ENCODE measurements at regions not wholly inside any gene's neighbourhood (a gene's known extent, or its start where the extent isn't known, plus 50 kb on each side); places are given as distances from the start of the nearest gene placed in this dataset.

DNA sequence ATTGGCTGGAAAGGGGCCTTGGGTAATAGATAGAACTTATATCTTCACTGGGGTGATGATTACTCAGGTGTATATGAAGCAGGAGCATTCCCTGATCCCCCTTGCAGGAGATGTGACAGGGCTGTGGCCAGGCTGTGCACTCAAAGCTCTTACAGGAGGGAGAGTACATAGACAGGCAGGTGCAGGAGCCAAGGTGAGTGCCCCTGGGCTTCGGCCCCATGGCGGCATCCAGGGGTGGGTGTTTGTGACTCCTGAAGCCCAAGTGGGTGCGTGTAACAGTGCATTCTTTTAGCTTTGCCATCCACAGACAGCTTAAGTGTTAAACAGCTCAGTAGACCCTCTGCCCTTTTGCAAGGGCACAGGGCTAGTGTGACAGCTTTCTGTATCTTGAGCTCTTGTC is 236.6 kb upstream of the GPR149 start:
- Histone ChIP-seq H2BK5ac (ENCODE audit: low read length) (no peak overlapping the region), H3K36me3 (replicated peaks in 1 of 2; ENCODE audit: control insufficient read depth in 2 of 2, insufficient read depth in 2 of 2, low read length in 2 of 2) (no peaks in the 10 kb centered on the region), H3K23ac (ENCODE audit: low read depth, low read length, poor library complexity) (no peak overlapping the region), H3K27ac (replicated peaks; ENCODE audit: low read length) (no peak overlapping the region), H2BK12ac (ENCODE audit: low read length) (no peak overlapping the region), H2BK15ac (ENCODE audit: low read length) (no peak overlapping the region), H3K18ac (ENCODE audit: low read length) (no peak overlapping the region), H3K4me1 (ENCODE audit: control insufficient read depth in 2 of 2, insufficient read depth in 1 of 2, low read depth in 1 of 2, low read length in 2 of 2) (no peaks in the 10 kb centered on the region), H2AK5ac (ENCODE audit: low read depth, low read length) (no peak overlapping the region), H3K4me3 (ENCODE audit: low read length in 2 of 2) (no peak overlapping the region), H3K4me2 (ENCODE audit: insufficient read depth, low read length, poor library complexity, severe bottlenecking) (no peak overlapping the region), H4K91ac (ENCODE audit: low read depth, low read length, poor library complexity) (no peak overlapping the region), H4K8ac (ENCODE audit: low read depth, low read length) (no peak overlapping the region), H3K27me3 (ENCODE audit: control insufficient read depth in 3 of 3, insufficient read depth in 3 of 3, low read depth in 1 of 3, low read length in 3 of 3) (no peaks in the 10 kb centered on the region), H2AFZ (ENCODE audit: low read length) (no peak overlapping the region), H3K4ac (ENCODE audit: low read length) (no peak overlapping the region), H3K14ac (ENCODE audit: low read length) (no peak overlapping the region), H3K79me1 (ENCODE audit: low read depth, low read length) (no peaks in the 10 kb centered on the region), H3K9me3 (replicated peaks in 1 of 2; ENCODE audit: control insufficient read depth in 2 of 2, insufficient read depth in 1 of 2, low read depth in 1 of 2, low read length in 2 of 2) (no peaks in the 10 kb centered on the region), H2BK120ac (ENCODE audit: low read depth, low read length) (no peak overlapping the region), H3K9ac (ENCODE audit: low read depth, low read length, poor library complexity) (no peak overlapping the region)
- WGBS, 2 donors (ENCODE audit: extremely low coverage in 2 of 2, insufficient read length in 2 of 2, insufficient replicate concordance in 1 of 2) = no CpG with 5 or more reads among the region's 3 CpGs
- DNase-seq (ENCODE audit: low spot score) = no peak

DNA sequence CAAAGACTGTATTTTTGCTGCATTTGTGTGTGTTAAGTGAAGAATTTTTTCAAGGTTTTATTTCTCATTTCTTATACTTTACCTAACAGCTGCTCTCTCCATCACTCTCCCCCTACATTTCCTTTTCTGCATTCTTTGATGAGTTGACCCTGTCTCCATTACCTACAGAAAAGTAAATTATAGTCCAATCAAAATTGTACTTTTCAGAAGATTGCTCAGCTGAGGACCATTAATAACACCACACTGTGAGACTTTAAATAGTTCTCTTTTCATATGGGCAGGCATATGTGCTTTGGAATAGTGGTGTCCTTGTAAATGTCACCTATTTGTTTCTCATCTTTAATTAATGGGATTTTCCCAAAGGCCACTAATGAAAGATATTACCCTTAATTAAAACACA is 234.7 kb upstream of the GPR149 start:
- no peaks in the 10 kb centered on the region for H3K27me3 ChIP-seq (ENCODE audit: control insufficient read depth in 3 of 3, insufficient read depth in 3 of 3, low read depth in 1 of 3, low read length in 3 of 3)
- no peak overlapping the region for H2BK15ac ChIP-seq (ENCODE audit: low read length)
- H3K4ac ChIP-seq (ENCODE audit: low read length) = no peak overlapping the region
- no peak overlapping the region for H2BK5ac ChIP-seq (ENCODE audit: low read length)
- no peak overlapping the region for H3K18ac ChIP-seq (ENCODE audit: low read length)
- H3K9ac ChIP-seq (ENCODE audit: low read depth, low read length, poor library complexity) = no peak overlapping the region
- DNase-seq (ENCODE audit: low spot score) = no peak
- H3K4me2 ChIP-seq (ENCODE audit: insufficient read depth, low read length, poor library complexity, severe bottlenecking) = no peak overlapping the region
- no peak overlapping the region for H2AK5ac ChIP-seq (ENCODE audit: low read depth, low read length)
- no peaks in the 10 kb centered on the region for H3K36me3 ChIP-seq (replicated peaks in 1 of 2; ENCODE audit: control insufficient read depth in 2 of 2, insufficient read depth in 2 of 2, low read length in 2 of 2)
- no peak overlapping the region for H4K91ac ChIP-seq (ENCODE audit: low read depth, low read length, poor library complexity)
- H3K27ac ChIP-seq (replicated peaks; ENCODE audit: low read length) = no peak overlapping the region
- no peak overlapping the region for H3K4me3 ChIP-seq (ENCODE audit: low read length in 2 of 2)
- no peak overlapping the region for H2AFZ ChIP-seq (ENCODE audit: low read length)
- H4K8ac ChIP-seq (ENCODE audit: low read depth, low read length) = no peak overlapping the region
- no peaks in the 10 kb centered on the region for H3K4me1 ChIP-seq (ENCODE audit: control insufficient read depth in 2 of 2, insufficient read depth in 1 of 2, low read depth in 1 of 2, low read length in 2 of 2)
- no peaks in the 10 kb centered on the region for H3K9me3 ChIP-seq (replicated peaks in 1 of 2; ENCODE audit: control insufficient read depth in 2 of 2, insufficient read depth in 1 of 2, low read depth in 1 of 2, low read length in 2 of 2)
- H2BK120ac ChIP-seq (ENCODE audit: low read depth, low read length) = no peak overlapping the region
- H2BK12ac ChIP-seq (ENCODE audit: low read length) = no peak overlapping the region
- H3K23ac ChIP-seq (ENCODE audit: low read depth, low read length, poor library complexity) = no peak overlapping the region
- no peak overlapping the region for H3K14ac ChIP-seq (ENCODE audit: low read length)
- no peaks in the 10 kb centered on the region for H3K79me1 ChIP-seq (ENCODE audit: low read depth, low read length)

DNA sequence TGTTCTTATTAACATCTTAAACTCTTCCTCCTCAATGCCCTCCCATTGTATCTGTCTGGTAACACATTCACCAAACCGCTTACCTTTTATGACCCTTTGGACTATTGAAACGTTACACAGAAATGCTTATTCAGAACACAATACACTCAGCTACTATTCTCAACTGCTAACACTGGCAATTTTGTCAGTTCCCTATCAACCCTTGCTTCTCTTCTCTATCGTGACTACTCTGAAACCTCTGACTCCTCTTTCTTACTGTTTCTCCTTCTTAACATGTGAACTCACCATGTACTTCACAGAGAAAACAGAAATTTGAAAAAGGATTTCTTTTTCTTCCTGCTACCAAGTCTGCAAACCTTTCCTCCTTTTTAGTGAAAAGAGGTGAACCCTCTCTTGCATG is 232.9 kb upstream of the GPR149 start:
- Histone ChIP-seq H3K27ac (replicated peaks; ENCODE audit: low read length) (no peak overlapping the region), H3K36me3 (replicated peaks in 1 of 2; ENCODE audit: control insufficient read depth in 2 of 2, insufficient read depth in 2 of 2, low read length in 2 of 2) (no peaks in the 10 kb centered on the region), H2BK15ac (ENCODE audit: low read length) (no peak overlapping the region), H2BK12ac (ENCODE audit: low read length) (no peak overlapping the region), H3K79me1 (ENCODE audit: low read depth, low read length) (no peaks in the 10 kb centered on the region), H3K9ac (ENCODE audit: low read depth, low read length, poor library complexity) (no peak overlapping the region), H3K23ac (ENCODE audit: low read depth, low read length, poor library complexity) (no peak overlapping the region), H3K14ac (ENCODE audit: low read length) (no peak overlapping the region), H2AK5ac (ENCODE audit: low read depth, low read length) (no peak overlapping the region), H3K27me3 (ENCODE audit: control insufficient read depth in 3 of 3, insufficient read depth in 3 of 3, low read depth in 1 of 3, low read length in 3 of 3) (no peaks in the 10 kb centered on the region), H4K8ac (ENCODE audit: low read depth, low read length) (no peak overlapping the region), H4K91ac (ENCODE audit: low read depth, low read length, poor library complexity) (no peak overlapping the region), H3K4me2 (ENCODE audit: insufficient read depth, low read length, poor library complexity, severe bottlenecking) (no peak overlapping the region), H3K18ac (ENCODE audit: low read length) (no peak overlapping the region), H2AFZ (ENCODE audit: low read length) (no peak overlapping the region), H2BK5ac (ENCODE audit: low read length) (no peak overlapping the region), H3K4me1 (ENCODE audit: control insufficient read depth in 2 of 2, insufficient read depth in 1 of 2, low read depth in 1 of 2, low read length in 2 of 2) (no peaks in the 10 kb centered on the region), H3K4ac (ENCODE audit: low read length) (no peak overlapping the region), H3K4me3 (ENCODE audit: low read length in 2 of 2) (no peak overlapping the region), H3K9me3 (replicated peaks in 1 of 2; ENCODE audit: control insufficient read depth in 2 of 2, insufficient read depth in 1 of 2, low read depth in 1 of 2, low read length in 2 of 2) (no peaks in the 10 kb centered on the region), H2BK120ac (ENCODE audit: low read depth, low read length) (no peak overlapping the region)
- WGBS, 2 donors (ENCODE audit: extremely low coverage in 2 of 2, insufficient read length in 2 of 2, insufficient replicate concordance in 1 of 2) = no CpG with 5 or more reads among the region's 3 CpGs
- no peak for DNase-seq (ENCODE audit: low spot score)

DNA sequence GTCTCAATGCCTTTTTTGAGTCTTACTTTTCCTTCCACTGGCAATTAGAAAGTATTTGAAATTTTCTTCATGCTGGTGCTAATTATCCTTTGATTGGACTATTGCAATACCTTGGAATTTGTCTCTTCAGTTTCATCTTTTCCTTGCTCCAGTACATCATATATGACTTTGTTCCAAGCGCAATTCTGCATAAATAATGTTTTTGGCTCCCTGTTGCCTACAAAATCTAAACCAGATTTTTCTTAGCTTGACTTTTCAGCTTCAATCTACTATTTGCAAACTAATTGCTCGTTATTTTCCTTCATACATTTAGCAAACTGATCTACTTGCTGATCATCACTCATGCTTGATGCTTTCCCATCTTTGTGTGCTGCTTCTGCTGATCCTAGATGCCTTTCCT is 230.8 kb upstream of the GPR149 start:
- no peak for DNase-seq (ENCODE audit: low spot score)
- H3K27ac ChIP-seq (replicated peaks; ENCODE audit: low read length) = no peak overlapping the region
- H3K18ac ChIP-seq (ENCODE audit: low read length) = no peak overlapping the region
- H2BK12ac ChIP-seq (ENCODE audit: low read length) = no peak overlapping the region
- no peaks in the 10 kb centered on the region for H3K9me3 ChIP-seq (replicated peaks in 1 of 2; ENCODE audit: control insufficient read depth in 2 of 2, insufficient read depth in 1 of 2, low read depth in 1 of 2, low read length in 2 of 2)
- H3K14ac ChIP-seq (ENCODE audit: low read length) = no peak overlapping the region
- H4K8ac ChIP-seq (ENCODE audit: low read depth, low read length) = no peak overlapping the region
- no peak overlapping the region for H3K4ac ChIP-seq (ENCODE audit: low read length)
- H3K4me1 ChIP-seq (ENCODE audit: control insufficient read depth in 2 of 2, insufficient read depth in 1 of 2, low read depth in 1 of 2, low read length in 2 of 2) = no peaks in the 10 kb centered on the region
- no CpG with 5 or more reads among the region's 2 CpGs for WGBS, 2 donors (ENCODE audit: extremely low coverage in 2 of 2, insufficient read length in 2 of 2, insufficient replicate concordance in 1 of 2)
- H3K9ac ChIP-seq (ENCODE audit: low read depth, low read length, poor library complexity) = no peak overlapping the region
- H3K27me3 ChIP-seq (ENCODE audit: control insufficient read depth in 3 of 3, insufficient read depth in 3 of 3, low read depth in 1 of 3, low read length in 3 of 3) = no peaks in the 10 kb centered on the region
- no peaks in the 10 kb centered on the region for H3K36me3 ChIP-seq (replicated peaks in 1 of 2; ENCODE audit: control insufficient read depth in 2 of 2, insufficient read depth in 2 of 2, low read length in 2 of 2)
- no peak overlapping the region for H4K91ac ChIP-seq (ENCODE audit: low read depth, low read length, poor library complexity)
- H2BK5ac ChIP-seq (ENCODE audit: low read length) = no peak overlapping the region
- H3K4me3 ChIP-seq (ENCODE audit: low read length in 2 of 2) = no peak overlapping the region
- H2AFZ ChIP-seq (ENCODE audit: low read length) = no peak overlapping the region
- H3K79me1 ChIP-seq (ENCODE audit: low read depth, low read length) = no peaks in the 10 kb centered on the region
- H2AK5ac ChIP-seq (ENCODE audit: low read depth, low read length) = no peak overlapping the region
- H2BK120ac ChIP-seq (ENCODE audit: low read depth, low read length) = no peak overlapping the region
- H3K4me2 ChIP-seq (ENCODE audit: insufficient read depth, low read length, poor library complexity, severe bottlenecking) = no peak overlapping the region
- H3K23ac ChIP-seq (ENCODE audit: low read depth, low read length, poor library complexity) = no peak overlapping the region
- H2BK15ac ChIP-seq (ENCODE audit: low read length) = no peak overlapping the region
